ENCODE measurements at regions not wholly inside any gene's neighbourhood (a gene's known extent, or its start where the extent isn't known, plus 50 kb on each side); places are given as distances from the start of the nearest gene placed in this dataset.
"Not testable (repeated sequence)": the region's sequence is repeated elsewhere in the genome, so short reads cannot be mapped to it uniquely, and the experiment has no call there.

DNA sequence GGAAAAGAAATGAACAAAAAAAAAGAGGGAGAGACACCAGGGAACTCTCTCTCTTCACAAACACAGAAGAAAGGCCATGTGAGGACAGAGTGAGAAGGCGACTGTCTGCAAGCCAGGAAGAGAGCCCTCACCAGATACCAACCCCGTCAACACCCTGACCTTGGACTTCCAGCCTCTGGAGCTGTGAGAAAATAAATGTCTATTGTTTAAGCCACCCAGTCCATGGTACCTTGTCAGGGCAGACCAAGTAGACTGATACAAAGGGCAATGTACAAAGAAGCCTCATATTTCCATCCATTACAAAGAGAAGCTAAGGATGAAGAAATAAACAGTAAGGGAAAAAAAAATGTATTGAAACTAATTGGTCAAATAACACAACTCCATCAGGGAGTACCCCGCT, 146.6 kb downstream of the ZNF281 start:
- no peak for TF ChIP-seq CTCF (IDR thresholded peaks at IDR 0.05; ENCODE audit: insufficient read depth, low read length, severe bottlenecking)
- no peaks in the 10 kb centered on the region for H3K36me3 ChIP-seq (ENCODE audit: control insufficient read depth, insufficient read depth, low read length)
- no peak overlapping the region for H3K4me3 ChIP-seq (ENCODE audit: low read depth, low read length)
- no peaks in the 10 kb centered on the region for H3K27me3 ChIP-seq (ENCODE audit: control insufficient read depth, insufficient read depth, low read length)
- no peak for DNase-seq (ENCODE audit: low read depth)
- no peak for FAIRE-seq

DNA sequence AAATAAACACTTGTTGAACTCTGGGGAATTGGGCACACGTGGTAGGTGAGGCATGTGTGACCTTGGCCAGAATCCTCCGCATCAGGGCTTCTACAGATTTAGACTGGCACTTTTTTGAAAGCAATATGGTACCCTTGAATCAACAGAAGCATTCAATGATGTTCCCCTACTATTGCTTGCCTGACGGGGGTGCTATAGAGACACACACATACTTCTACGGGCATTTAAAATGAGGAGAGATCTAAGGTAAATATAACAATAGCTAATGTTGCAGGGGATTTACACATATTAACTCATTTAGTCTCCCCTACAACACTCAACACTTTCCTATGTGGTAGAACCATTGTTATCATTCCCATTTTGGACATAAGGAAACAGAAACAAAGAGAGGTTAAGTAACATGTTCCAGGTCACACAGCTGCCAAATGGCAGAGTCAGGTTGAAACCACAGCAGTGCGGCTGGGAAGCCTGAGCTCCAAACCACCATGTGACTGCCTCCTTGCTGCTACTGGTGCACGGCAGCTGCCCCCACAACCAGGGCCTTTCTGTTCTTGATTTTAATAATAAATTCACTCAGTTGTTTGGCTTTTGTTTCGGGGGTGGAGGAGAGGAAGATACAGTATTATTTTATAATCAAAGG, 147.4 kb downstream of the ZNF281 start:
- no peaks in the 10 kb centered on the region for H3K27me3 ChIP-seq (ENCODE audit: control insufficient read depth, insufficient read depth, low read length)
- FAIRE-seq (no peak), DNase-seq (ENCODE audit: low read depth) (no peak)
- H3K36me3 ChIP-seq (ENCODE audit: control insufficient read depth, insufficient read depth, low read length) = no peaks in the 10 kb centered on the region
- TF ChIP-seq CTCF (IDR thresholded peaks at IDR 0.05; ENCODE audit: insufficient read depth, low read length, severe bottlenecking) = no peak
- H3K4me3 ChIP-seq (ENCODE audit: low read depth, low read length) = no peak overlapping the region

DNA sequence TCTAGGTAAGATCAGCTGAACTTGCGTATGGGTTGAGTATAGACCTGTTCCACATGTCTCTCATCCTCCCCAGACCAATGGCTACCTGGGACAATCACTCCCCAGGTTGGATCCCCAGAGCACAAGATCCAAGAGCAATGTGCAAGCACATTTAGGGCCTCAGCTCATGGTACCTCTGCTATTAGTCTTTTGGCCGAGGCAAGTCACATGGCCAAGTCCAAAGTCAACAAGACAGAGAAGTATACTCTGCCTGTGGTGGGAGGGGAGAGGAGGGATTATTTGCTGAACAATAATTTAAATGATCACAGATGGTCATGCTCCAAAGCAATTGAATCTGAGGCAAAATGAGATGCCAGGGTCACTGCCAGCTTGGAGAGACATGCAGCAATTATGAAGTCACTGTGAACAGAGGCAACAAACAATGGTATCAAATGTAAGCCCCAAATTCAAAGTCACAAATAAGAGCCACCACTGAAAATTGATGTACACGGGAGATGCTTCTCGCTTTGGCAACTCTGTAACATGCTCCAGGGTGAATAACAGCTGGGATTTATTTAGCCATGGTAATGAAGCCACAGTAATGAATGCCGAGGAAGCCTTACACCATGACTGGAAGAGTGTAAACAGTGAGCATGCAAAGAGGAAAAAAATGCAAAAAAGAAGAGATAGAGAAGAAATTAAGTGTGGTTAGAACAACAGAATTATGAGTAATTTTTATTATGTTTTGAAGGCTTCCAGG, 149.1 kb downstream of the ZNF281 start:
- DNase-seq (ENCODE audit: low read depth) (no peak), FAIRE-seq (no peak)
- Histone ChIP-seq H3K27me3 (ENCODE audit: control insufficient read depth, insufficient read depth, low read length) (no peaks in the 10 kb centered on the region), H3K4me3 (ENCODE audit: low read depth, low read length) (no peak overlapping the region), H3K36me3 (ENCODE audit: control insufficient read depth, insufficient read depth, low read length) (no peaks in the 10 kb centered on the region)
- no peak for TF ChIP-seq CTCF (IDR thresholded peaks at IDR 0.05; ENCODE audit: insufficient read depth, low read length, severe bottlenecking)

DNA sequence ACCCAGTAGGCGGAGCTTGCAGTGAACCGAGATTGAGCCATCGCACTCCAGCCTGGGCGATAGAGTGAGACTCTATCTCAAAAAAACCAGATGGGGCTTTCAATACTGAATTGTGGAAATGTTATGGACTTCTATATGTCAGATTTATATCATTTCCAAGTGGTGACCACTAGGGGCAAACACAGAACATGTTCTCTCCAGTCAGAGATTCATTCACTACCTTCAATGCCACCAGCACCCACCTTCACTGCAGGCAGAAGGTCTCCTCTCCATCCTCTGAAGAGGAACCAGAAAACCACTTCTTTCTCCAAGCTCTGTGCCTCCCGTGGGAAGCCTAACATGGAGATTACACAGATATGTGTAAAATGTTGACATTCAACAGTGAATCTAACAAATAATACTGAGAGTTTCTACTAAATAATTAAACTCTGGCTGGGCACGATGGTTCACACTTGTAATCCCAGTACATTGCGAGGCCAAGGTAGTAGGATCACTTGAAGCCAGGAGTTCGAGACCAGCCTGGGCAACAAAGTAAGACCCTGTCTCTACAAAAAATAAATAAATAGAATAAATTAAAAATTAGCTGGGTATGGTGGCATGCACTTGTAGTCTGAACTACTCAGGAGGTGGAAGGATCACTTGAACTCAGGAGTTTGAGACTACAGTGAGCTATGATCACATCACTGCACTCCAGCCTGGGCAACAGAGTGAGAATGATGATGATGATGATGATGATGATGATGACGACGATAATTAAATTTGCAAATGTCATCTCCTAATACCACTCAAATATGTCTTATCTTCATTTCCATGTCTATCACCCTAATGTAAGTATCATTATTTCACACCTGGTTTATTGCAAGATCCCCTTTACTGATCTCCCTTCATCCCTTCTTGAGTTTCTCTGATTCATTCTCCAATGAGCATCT, 151.1 kb downstream of the ZNF281 start:
- no peak for FAIRE-seq
- no peaks in the 10 kb centered on the region for H3K27me3 ChIP-seq (ENCODE audit: control insufficient read depth, insufficient read depth, low read length)
- TF ChIP-seq CTCF (IDR thresholded peaks at IDR 0.05; ENCODE audit: insufficient read depth, low read length, severe bottlenecking) = peak; percentile 58
- no peak overlapping the region for H3K4me3 ChIP-seq (ENCODE audit: low read depth, low read length)
- H3K36me3 ChIP-seq (ENCODE audit: control insufficient read depth, insufficient read depth, low read length) = no peaks in the 10 kb centered on the region
- peak; percentile 39 for DNase-seq (ENCODE audit: low read depth)

DNA sequence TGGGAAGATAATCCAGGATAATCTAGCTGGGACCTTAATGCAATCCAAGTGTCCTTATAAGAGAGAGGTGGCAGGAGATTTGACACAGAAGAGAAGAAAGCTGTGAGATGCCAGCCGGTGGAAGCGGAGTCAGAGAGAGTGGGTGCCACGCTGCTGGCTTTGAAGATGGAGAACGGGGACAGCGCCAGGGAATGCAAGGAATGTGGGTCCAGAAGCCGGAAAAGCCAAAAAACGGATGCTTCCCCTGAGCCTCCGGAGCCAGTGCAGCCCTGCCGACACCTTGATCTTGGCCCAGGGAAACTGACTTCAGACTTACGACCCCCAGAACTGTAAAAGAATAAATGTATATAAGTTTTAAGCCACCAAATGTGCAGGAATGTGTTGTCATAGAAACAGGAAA, 152.6 kb downstream of the ZNF281 start:
- Histone ChIP-seq H3K36me3 (ENCODE audit: control insufficient read depth, insufficient read depth, low read length) (no peaks in the 10 kb centered on the region), H3K27me3 (ENCODE audit: control insufficient read depth, insufficient read depth, low read length) (no peaks in the 10 kb centered on the region), H3K4me3 (ENCODE audit: low read depth, low read length) (no peak overlapping the region)
- DNase-seq (ENCODE audit: low read depth) (no peak), FAIRE-seq (no peak)
- TF ChIP-seq CTCF (IDR thresholded peaks at IDR 0.05; ENCODE audit: insufficient read depth, low read length, severe bottlenecking) = no peak

DNA sequence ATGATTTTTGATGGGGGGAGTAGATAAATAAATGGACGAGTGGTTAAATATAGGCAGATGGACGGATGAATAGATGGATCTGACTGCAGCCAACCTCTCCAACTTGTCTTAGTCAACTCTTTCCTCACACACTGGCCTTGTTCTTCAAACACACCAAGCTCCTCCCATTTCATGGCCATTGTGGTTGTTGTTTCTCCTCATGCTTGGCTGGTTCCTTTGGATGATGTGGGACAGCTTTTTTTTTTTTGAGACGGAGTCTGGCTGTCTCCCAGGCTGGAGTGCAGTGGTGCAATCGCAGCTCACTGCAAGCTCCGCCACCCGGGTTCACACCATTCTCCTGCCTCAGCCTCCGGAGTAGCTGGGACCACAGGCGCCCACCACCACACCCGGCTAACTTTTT, 155.2 kb downstream of the ZNF281 start:
- DNase-seq (ENCODE audit: low read depth); H3K4me3 ChIP-seq (ENCODE audit: low read depth, low read length); H3K36me3 ChIP-seq (ENCODE audit: control insufficient read depth, insufficient read depth, low read length); H3K27me3 ChIP-seq (ENCODE audit: control insufficient read depth, insufficient read depth, low read length); FAIRE-seq: not testable (repeated sequence)
